Calu3 (cell line): ENCODE measurements at regions not wholly inside any gene's neighbourhood (a gene's known extent, or its start where the extent isn't known, plus 50 kb on each side); places are given as distances from the start of the nearest gene placed in this dataset.

Source experiments
- BruUV-seq: library from RNA; stranded (reverse); fragments of 400-500 nt; replicated peaks from 2 replicates; lab custom pipeline; 2021; lab: Mats Ljungman, UMichigan
- CTCF ChIA-PET: fragments of 300-600 bp; sonication (Branson Sonifier 250); formaldehyde crosslinking; loops from one replicate; lab custom pipeline; 2022; ENCODE audit warnings: antibody characterized with exemption; lab: Charles Lee
- DNase-seq: peaks from one replicate; pipeline ENCODE4 v3.0.0; 2022
- H3K27ac Mint-ChIP-seq: one replicate; pipeline ENCODE4 v1.8.0; 2022; ENCODE audit warnings: mixed read lengths; ENCODE audit not compliant: unreplicated experiment
- H3K27me3 Mint-ChIP-seq: one replicate; pipeline ENCODE4 v1.8.0; 2022; ENCODE audit warnings: mixed read lengths; ENCODE audit not compliant: unreplicated experiment
- H3K36me3 Mint-ChIP-seq: one replicate; pipeline ENCODE4 v1.8.0; 2022; ENCODE audit warnings: mild to moderate bottlenecking, moderate library complexity, mixed read lengths; ENCODE audit not compliant: insufficient read depth, unreplicated experiment
- H3K4me1 Mint-ChIP-seq: one replicate; pipeline ENCODE4 v1.8.0; 2022; ENCODE audit warnings: mild to moderate bottlenecking, low read depth, mixed read lengths; ENCODE audit not compliant: unreplicated experiment
- H3K4me3 Mint-ChIP-seq: one replicate; pipeline ENCODE4 v1.8.0; 2022; ENCODE audit warnings: mild to moderate bottlenecking, low read depth, moderate library complexity, mixed read lengths; ENCODE audit not compliant: unreplicated experiment
- H3K9me3 Mint-ChIP-seq: one replicate; pipeline ENCODE4 v1.8.0; 2022; ENCODE audit warnings: low read depth, mixed read lengths; ENCODE audit not compliant: unreplicated experiment
- intact Hi-C: fragments of 100-400 bp; cut with micrococcal nuclease; formaldehyde crosslinking; loops from one replicate; pipeline ENCODE4 v1.10.0; 2022; ENCODE audit not compliant: unreplicated experiment
- TF ChIP-seq, protein P1 (sequence below): fragments of 200-600 bp; IDR thresholded peaks from one replicate; pipeline ENCODE4 v1.8.0; 2022; ENCODE audit warnings: antibody characterized with exemption; ENCODE audit not compliant: unreplicated experiment

DNA sequence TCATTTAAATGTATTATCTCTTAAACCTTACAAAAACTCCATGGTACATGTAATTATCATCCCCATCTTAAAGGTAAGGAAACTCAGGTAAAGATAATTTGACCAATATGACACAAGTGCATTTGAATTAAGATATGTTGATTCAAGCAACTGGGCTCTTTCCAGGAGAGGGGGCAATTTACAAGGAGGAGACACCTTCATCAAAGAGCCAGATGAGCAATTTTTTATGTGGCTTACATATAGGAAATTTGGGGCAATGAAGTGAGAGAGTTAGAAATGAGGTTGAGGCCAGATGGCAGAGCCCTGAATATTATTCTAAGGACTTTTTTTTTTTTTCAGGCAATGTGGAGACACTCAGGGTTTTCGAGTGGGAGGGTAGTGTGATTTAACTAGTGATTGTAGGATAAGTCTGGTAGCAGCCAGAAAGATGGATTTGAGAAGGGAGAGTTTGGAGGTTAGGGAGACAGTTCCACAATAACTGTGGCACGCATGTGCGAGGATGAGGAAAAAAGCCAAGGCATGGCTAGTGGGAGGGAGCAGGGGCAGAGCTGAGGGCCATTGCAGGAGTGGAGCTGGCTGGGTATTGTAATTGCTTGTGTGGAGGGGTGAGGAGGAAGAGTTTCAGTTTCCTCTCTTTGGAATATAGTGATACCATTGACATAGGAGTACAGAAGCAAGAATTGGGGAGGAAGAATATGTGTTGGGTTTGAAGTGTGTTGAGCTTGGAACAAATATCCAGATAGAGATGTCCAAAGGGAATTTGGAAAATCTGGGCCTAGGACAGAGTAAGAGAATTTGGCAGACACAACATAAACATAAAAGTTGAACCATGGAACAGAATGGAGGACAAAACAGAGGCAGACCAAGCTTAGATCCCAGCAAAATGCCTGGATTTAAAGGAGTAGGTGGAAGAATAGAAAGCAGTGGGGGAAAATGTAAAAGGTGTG, 72.0 kb downstream of the ACTBL2 start:
- no peaks in the 10 kb centered on the region for H3K27me3 Mint-ChIP-seq
- intact Hi-C loops, result no loop called here
- no peak overlapping the region for H3K27ac Mint-ChIP-seq
- no peak for DNase-seq
- H3K36me3 Mint-ChIP-seq, result no peaks in the 10 kb centered on the region
- no peaks in the 10 kb centered on the region for H3K4me1 Mint-ChIP-seq
- H3K4me3 Mint-ChIP-seq, result no peak overlapping the region
- CTCF ChIA-PET, result no interaction called here
- no TSS peak for BruUV-seq
- TF ChIP-seq, protein P1, sequence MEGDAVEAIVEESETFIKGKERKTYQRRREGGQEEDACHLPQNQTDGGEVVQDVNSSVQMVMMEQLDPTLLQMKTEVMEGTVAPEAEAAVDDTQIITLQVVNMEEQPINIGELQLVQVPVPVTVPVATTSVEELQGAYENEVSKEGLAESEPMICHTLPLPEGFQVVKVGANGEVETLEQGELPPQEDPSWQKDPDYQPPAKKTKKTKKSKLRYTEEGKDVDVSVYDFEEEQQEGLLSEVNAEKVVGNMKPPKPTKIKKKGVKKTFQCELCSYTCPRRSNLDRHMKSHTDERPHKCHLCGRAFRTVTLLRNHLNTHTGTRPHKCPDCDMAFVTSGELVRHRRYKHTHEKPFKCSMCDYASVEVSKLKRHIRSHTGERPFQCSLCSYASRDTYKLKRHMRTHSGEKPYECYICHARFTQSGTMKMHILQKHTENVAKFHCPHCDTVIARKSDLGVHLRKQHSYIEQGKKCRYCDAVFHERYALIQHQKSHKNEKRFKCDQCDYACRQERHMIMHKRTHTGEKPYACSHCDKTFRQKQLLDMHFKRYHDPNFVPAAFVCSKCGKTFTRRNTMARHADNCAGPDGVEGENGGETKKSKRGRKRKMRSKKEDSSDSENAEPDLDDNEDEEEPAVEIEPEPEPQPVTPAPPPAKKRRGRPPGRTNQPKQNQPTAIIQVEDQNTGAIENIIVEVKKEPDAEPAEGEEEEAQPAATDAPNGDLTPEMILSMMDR, result no peak
- H3K9me3 Mint-ChIP-seq, result no peaks in the 10 kb centered on the region

- intact Hi-C loops, result no loop called here
- Mint-ChIP-seq H3K4me1 (no peaks in the 10 kb centered on the region), H3K36me3 (no peaks in the 10 kb centered on the region), H3K4me3 (no peak overlapping the region), H3K9me3 (no peaks in the 10 kb centered on the region), H3K27ac (no peak overlapping the region), H3K27me3 (no peaks in the 10 kb centered on the region)
- DNase-seq, result no peak
- TF ChIP-seq, protein P1, result no peak
- CTCF ChIA-PET, result interaction anchor here (0.7 to 1.1 kb wide), 2 partner anchors 13 to 70 kb away, joined by 3 to 4 read pairs; no protein-coding TSS in a partner anchor
- no TSS peak for BruUV-seq
Measured at GRCh38 chr5:57408714-57409113, 73.9 kb downstream of the ACTBL2 start.

- CTCF ChIA-PET, result interaction anchor here (0.7 to 1.1 kb wide), 2 partner anchors 13 to 70 kb away, joined by 3 to 4 read pairs; no protein-coding TSS in a partner anchor
- H3K4me1 Mint-ChIP-seq, result no peaks in the 10 kb centered on the region
- TF ChIP-seq, protein P1, result no peak
- H3K4me3 Mint-ChIP-seq, result no peak overlapping the region
- H3K9me3 Mint-ChIP-seq, result no peaks in the 10 kb centered on the region
- no peak for DNase-seq
- H3K36me3 Mint-ChIP-seq, result no peaks in the 10 kb centered on the region
- BruUV-seq, result no TSS peak
- H3K27ac Mint-ChIP-seq, result no peak overlapping the region
- intact Hi-C loops, result no loop called here
- no peaks in the 10 kb centered on the region for H3K27me3 Mint-ChIP-seq
Measured at GRCh38 chr5:57408285-57408684, 74.3 kb downstream of the ACTBL2 start.

DNA sequence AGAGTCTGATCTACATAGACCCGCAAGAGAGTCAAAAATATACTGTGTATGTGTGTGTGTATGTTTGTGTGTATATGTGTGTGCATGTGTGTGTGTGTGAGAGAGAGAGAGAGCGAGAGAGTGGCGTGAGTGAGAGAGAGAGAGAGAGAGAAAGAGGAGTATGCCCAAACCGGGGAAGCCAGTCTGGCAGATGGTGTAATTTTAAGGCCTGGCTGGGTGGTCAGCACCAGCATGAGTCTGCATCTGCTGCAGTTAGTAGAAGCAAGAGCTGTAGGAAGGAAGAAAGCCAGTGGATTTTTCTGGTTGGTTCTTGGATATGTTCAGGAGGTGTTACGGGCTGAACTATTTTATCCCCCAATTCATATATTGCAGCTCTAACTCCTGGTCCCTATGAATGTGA, 75.2 kb downstream of the ACTBL2 start:
- Mint-ChIP-seq H3K4me3 (no peak overlapping the region), H3K4me1 (no peaks in the 10 kb centered on the region), H3K9me3 (peaks cover 2% of the 10 kb centered on the region), H3K27ac (no peak overlapping the region), H3K36me3 (no peaks in the 10 kb centered on the region), H3K27me3 (no peaks in the 10 kb centered on the region)
- CTCF ChIA-PET, result interaction anchor here (0.7 kb wide), 1 partner anchor 29 kb away, joined by 3 read pairs; no protein-coding TSS in a partner anchor
- intact Hi-C loops, result no loop called here
- DNase-seq, result no peak
- TF ChIP-seq, protein P1, result no peak
- no TSS peak for BruUV-seq
